Chondrocyte (in vitro differentiated cells): ENCODE measurements at regions not wholly inside any gene's neighbourhood (a gene's known extent, or its start where the extent isn't known, plus 50 kb on each side); places are given as distances from the start of the nearest gene placed in this dataset.
"Not testable (repeated sequence)": the region's sequence is repeated elsewhere in the genome, so short reads cannot be mapped to it uniquely, and the experiment has no call there.

Experiments used
- DNase-seq: peaks from one replicate; pipeline ENCODE4 v3.0.0; 2021; ENCODE audit warnings: mixed read lengths, low spot score
- H3K27ac Mint-ChIP-seq: one replicate; pipeline ENCODE4 v1.8.0; 2021; ENCODE audit warnings: mild to moderate bottlenecking, moderate library complexity, mixed read lengths; ENCODE audit not compliant: unreplicated experiment
- H3K27me3 Mint-ChIP-seq: 2 replicates; pipeline ENCODE4 v1.8.0; 2021; ENCODE audit warnings: low read depth, mixed read lengths
- H3K36me3 Mint-ChIP-seq: 2 replicates; pipeline ENCODE4 v1.8.0; 2021; ENCODE audit warnings: low read depth, mixed read lengths
- H3K4me1 Mint-ChIP-seq: 2 replicates; pipeline ENCODE4 v1.8.0; 2021; ENCODE audit warnings: low read depth, mild to moderate bottlenecking, mixed read lengths
- H3K4me3 Mint-ChIP-seq: one replicate; pipeline ENCODE4 v1.8.0; 2021; ENCODE audit warnings: mild to moderate bottlenecking, moderate library complexity, mixed read lengths; ENCODE audit not compliant: unreplicated experiment
- H3K9me3 Mint-ChIP-seq: 2 replicates; pipeline ENCODE4 v1.8.0; 2021; ENCODE audit warnings: low read depth, mixed read lengths
- TF ChIP-seq, protein P1 (sequence below): fragments of 200-600 bp; sonication (generic); IDR thresholded peaks from 2 replicates; pipeline ENCODE4 v1.5.0; 2021; ENCODE audit warnings: antibody characterized with exemption, mild to moderate bottlenecking, moderate library complexity

DNA sequence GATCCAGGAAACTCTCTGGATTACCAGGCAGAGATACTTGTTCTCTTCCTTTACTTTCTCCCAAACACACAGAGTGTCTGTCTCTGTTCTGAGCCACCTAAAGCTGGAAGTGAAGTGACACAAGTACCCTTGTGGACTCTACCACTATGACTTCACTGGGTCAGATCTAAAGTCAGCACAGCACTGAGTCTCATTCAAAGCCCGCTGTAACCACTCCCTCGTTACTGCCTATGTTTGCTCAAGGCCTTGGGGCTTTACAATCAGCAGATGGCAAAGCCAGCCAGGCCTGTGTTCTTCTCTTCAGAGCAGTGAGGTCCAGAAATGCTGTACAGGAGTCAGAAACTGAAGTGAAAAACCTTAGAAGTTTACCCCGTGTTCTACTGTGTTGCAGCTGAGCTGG, 588.3 kb upstream of the SEMA6D start:
- H3K36me3 Mint-ChIP-seq = no peaks in the 10 kb centered on the region
- no peak overlapping the region for H3K27ac Mint-ChIP-seq
- no peak overlapping the region for H3K4me3 Mint-ChIP-seq
- peaks cover 19% of the 10 kb centered on the region for H3K9me3 Mint-ChIP-seq
- TF ChIP-seq, protein P1, sequence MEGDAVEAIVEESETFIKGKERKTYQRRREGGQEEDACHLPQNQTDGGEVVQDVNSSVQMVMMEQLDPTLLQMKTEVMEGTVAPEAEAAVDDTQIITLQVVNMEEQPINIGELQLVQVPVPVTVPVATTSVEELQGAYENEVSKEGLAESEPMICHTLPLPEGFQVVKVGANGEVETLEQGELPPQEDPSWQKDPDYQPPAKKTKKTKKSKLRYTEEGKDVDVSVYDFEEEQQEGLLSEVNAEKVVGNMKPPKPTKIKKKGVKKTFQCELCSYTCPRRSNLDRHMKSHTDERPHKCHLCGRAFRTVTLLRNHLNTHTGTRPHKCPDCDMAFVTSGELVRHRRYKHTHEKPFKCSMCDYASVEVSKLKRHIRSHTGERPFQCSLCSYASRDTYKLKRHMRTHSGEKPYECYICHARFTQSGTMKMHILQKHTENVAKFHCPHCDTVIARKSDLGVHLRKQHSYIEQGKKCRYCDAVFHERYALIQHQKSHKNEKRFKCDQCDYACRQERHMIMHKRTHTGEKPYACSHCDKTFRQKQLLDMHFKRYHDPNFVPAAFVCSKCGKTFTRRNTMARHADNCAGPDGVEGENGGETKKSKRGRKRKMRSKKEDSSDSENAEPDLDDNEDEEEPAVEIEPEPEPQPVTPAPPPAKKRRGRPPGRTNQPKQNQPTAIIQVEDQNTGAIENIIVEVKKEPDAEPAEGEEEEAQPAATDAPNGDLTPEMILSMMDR = no peak
- no peaks in the 10 kb centered on the region for H3K4me1 Mint-ChIP-seq
- no peak for DNase-seq
- H3K27me3 Mint-ChIP-seq = no peaks in the 10 kb centered on the region

DNA sequence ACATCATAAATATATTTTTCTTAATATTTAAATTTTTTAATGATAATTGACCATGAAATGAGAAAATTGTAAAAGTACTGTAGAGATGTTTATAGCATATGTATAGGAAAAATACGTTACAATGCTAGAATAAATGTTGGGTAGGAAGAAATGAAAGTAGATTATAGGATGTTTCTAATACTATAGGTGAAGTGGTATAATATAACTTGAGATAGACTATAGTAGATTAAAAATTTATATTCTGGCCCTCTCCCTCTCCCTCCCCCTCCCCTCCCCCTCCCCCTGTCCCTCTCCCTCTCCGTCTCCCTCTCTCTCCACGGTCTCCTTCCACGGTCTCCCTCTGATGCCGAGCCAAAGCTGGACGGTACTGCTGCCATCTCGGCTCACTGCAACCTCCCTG, 585.9 kb upstream of the SEMA6D start:
- not testable (repeated sequence) for H3K27me3 Mint-ChIP-seq, H3K4me1 Mint-ChIP-seq, H3K27ac Mint-ChIP-seq, H3K36me3 Mint-ChIP-seq, H3K4me3 Mint-ChIP-seq, DNase-seq
- H3K9me3 Mint-ChIP-seq = peaks cover 19% of the 10 kb centered on the region

DNA sequence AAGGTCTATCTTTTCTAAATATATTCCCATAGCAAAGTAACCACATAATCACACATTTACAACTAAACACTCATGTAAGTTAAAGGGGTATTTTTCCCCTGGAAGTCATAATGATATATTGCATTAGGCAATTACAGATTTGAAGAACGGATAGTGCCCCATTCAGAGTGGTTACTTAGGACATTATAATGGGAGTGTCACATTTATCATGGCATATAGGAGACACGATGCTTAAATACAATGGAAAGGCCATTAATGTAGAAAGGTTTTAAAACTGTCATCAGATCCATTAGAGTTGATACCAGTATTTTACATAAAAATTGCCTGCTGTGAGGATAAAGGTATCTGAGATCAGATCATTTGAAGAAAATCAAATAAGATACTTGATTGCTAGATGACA, 582.0 kb upstream of the SEMA6D start:
- TF ChIP-seq, protein P1 = no peak
- peaks cover 8% of the 10 kb centered on the region for H3K9me3 Mint-ChIP-seq

DNA sequence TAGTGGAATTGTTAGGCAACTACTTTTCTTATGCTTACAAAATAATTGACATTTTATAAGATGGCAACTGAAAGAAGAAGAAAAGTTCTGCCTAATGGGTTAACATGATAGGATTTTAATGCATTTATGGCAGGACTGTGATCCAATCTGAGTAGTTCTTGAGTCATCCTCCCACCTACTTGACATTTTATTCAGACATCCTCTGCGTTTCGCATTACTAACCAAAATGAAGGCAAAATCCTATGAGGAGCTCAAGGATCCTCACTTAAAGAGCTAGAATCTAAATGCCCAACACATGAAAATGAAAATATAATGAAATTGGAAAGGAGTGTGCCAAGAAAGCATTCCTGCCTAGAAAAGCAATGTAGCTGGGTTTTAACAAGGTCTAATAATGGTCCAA, 581.1 kb upstream of the SEMA6D start:
- no peak overlapping the region for H3K4me3 Mint-ChIP-seq
- TF ChIP-seq, protein P1 = no peak
- H3K36me3 Mint-ChIP-seq = no peaks in the 10 kb centered on the region
- no peak for DNase-seq
- H3K9me3 Mint-ChIP-seq = no peaks in the 10 kb centered on the region
- no peaks in the 10 kb centered on the region for H3K27me3 Mint-ChIP-seq
- H3K4me1 Mint-ChIP-seq = no peaks in the 10 kb centered on the region
- H3K27ac Mint-ChIP-seq = no peak overlapping the region

More for the DNA sequence above, 582.0 kb upstream of the SEMA6D start:
- no peak for DNase-seq
- no peak overlapping the region for H3K4me3 Mint-ChIP-seq
- no peaks in the 10 kb centered on the region for H3K4me1 Mint-ChIP-seq
- H3K27ac Mint-ChIP-seq = no peak overlapping the region
- no peaks in the 10 kb centered on the region for H3K36me3 Mint-ChIP-seq
- H3K27me3 Mint-ChIP-seq = no peaks in the 10 kb centered on the region

DNA sequence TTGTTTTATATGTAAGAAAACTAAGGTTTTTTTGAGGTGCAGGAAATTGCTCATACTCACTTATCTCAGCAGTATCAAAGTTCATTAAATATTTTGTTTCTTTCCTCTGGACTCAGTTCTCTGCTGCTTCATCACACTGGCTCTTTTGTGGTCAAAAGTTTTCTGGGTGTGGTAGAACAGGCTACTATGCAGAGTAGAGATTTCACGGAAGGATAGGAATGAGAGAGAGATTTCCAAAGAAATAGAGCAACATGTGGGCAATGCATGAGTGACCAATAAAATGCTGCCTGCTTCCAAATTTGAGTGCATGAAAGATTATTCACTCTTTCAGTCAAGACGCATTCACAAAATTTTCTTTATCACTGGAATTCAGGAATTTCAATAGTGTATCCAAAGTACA, 577.3 kb upstream of the SEMA6D start:
- H3K27me3 Mint-ChIP-seq = no peaks in the 10 kb centered on the region
- TF ChIP-seq, protein P1 = no peak
- H3K36me3 Mint-ChIP-seq = no peaks in the 10 kb centered on the region
- H3K4me3 Mint-ChIP-seq = no peak overlapping the region
- H3K9me3 Mint-ChIP-seq = peaks cover 12% of the 10 kb centered on the region
- H3K27ac Mint-ChIP-seq = no peak overlapping the region
- DNase-seq = no peak
- no peaks in the 10 kb centered on the region for H3K4me1 Mint-ChIP-seq

DNA sequence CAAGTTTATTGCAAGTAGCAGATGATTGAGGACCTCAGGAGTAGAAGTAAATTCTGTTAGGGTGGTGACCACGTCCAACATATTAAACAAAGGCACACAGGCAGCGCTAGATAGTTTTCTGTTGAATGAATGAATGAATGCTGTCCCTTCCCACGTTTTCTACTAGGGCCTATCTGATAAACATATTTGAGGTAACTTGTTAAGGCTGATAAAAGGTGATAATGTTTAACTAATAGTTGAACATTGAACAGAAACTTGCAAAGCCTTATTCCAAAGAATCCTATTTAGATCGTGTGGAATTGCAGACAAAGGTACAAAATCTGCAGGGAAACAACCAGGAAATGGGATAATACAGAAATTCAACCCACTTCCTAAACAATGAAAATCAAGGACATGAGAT, 559.5 kb upstream of the SEMA6D start:
- Mint-ChIP-seq H3K27ac (no peak overlapping the region), H3K4me3 (no peak overlapping the region), H3K4me1 (no peaks in the 10 kb centered on the region), H3K9me3 (no peaks in the 10 kb centered on the region), H3K27me3 (no peaks in the 10 kb centered on the region), H3K36me3 (no peaks in the 10 kb centered on the region)
- no peak for DNase-seq
- TF ChIP-seq, protein P1 = no peak
